HCT116 (cell line): ENCODE measurements at regions not wholly inside any gene's neighbourhood (a gene's known extent, or its start where the extent isn't known, plus 50 kb on each side); places are given as distances from the start of the nearest gene placed in this dataset.

Experiments
- ATAC-seq: fragments of 200-7000 bp; cut with Tn5 transposase; 2 replicates; pipeline ENCODE4 v1.9.1; 2020; ENCODE audit warnings: mild to moderate bottlenecking, moderate library complexity
- BruUV-seq: library from RNA; stranded (reverse); fragments of 400-500 nt; replicated peaks from 2 replicates; lab custom pipeline; 2021; lab: Mats Ljungman, UMichigan
- CTCF ChIA-PET: fragments of 300-600 bp; sonication (Branson Sonifier 250); formaldehyde crosslinking; loops from one replicate; lab custom pipeline; 2021; ENCODE audit warnings: antibody characterized with exemption; lab: Charles Lee
- POLR2A ChIA-PET: fragments of 300-600, 350-600 bp; sonication (Branson Sonifier 250); formaldehyde crosslinking; loops from one replicate; lab custom pipeline; 2021; ENCODE audit warnings: antibody characterized with exemption; lab: Charles Lee
- RAD21 ChIA-PET, 2 experiments: fragments of 300-600 bp; sonication (Branson Sonifier 250); formaldehyde crosslinking; loops; one replicate each; lab custom pipeline; 2023; ENCODE audit warnings: low total read pairs in 2 of 2; ENCODE audit not compliant: uncharacterized antibody in 2 of 2, unreplicated experiment in 2 of 2, low non-redundant PET in 1 of 2; lab: Charles Lee
- DNase-seq: peaks from one replicate; pipeline ENCODE4 v3.0.0-alpha.2; 2010; ENCODE audit warnings: low read depth, low spot score
- H2AFZ ChIP-seq: fragments of 200-600 bp; shearing (Covaris generic), sonication (generic); 2 replicates; pipeline ENCODE4 v1.6.1; 2017; ENCODE audit warnings: low read depth, mixed run types, mixed read lengths, antibody characterized with exemption, low read length; ENCODE audit not compliant: poor library complexity, severe bottlenecking
- H3K27ac ChIP-seq: 2 replicates; pipeline ENCODE4 v1.5.1; 2012; ENCODE audit warnings: low read depth, low read length
- H3K27me3 ChIP-seq: fragments of 200-600 bp; sonication (generic); 2 replicates; pipeline ENCODE4 v1.6.1; 2016; ENCODE audit warnings: mixed run types, low read length, mixed read lengths; ENCODE audit not compliant: insufficient read depth
- H3K36me3 ChIP-seq, 2 experiments: fragments of 200-500 bp in 1 of 2; fragments of 200-600 bp in 1 of 2; sonication (Bioruptor generic) in 1 of 2; sonication (generic) in 1 of 2; 2 replicates each; pipeline versions ENCODE4 v1.5.1 to v1.6.1; 2014 to 2016; ENCODE audit warnings: low read length in 2 of 2, inconsistent platforms in 1 of 2, mixed read lengths in 1 of 2, mixed run types in 1 of 2; ENCODE audit not compliant: insufficient read depth in 2 of 2, control insufficient read depth in 1 of 2
- H3K4me1 ChIP-seq, 2 experiments: fragments of 200-600 bp in 1 of 2; sonication (generic) in 1 of 2; 2 replicates each; pipeline versions ENCODE4 v1.5.1 to v1.6.1; 2012 to 2017; ENCODE audit warnings: low read length in 2 of 2, inconsistent platforms in 1 of 2, mild to moderate bottlenecking in 1 of 2, mixed read lengths in 1 of 2, mixed run types in 1 of 2, moderate library complexity in 1 of 2; ENCODE audit not compliant: insufficient read depth in 2 of 2, control insufficient read depth in 1 of 2
- H3K4me2 ChIP-seq: fragments of 200-600 bp; sonication (generic); 2 replicates; pipeline ENCODE4 v1.6.1; 2017; ENCODE audit warnings: mixed run types, low read length, mixed read lengths
- H3K4me3 ChIP-seq, 2 experiments: fragments of 200-600 bp in 1 of 2; sonication (generic) in 1 of 2; replicated peaks in 1 of 2; 2 replicates each; pipeline ENCODE4 v1.5.1; 2011 to 2016; ENCODE audit warnings: low read length in 2 of 2, control low read depth in 1 of 2, low read depth in 1 of 2, mild to moderate bottlenecking in 1 of 2, mixed read lengths in 1 of 2, mixed run types in 1 of 2
- H3K79me2 ChIP-seq: fragments of 200-600 bp; sonication (generic); 2 replicates; pipeline ENCODE4 v1.6.1; 2017; ENCODE audit warnings: mild to moderate bottlenecking, mixed run types, low read length, moderate library complexity, mixed read lengths; ENCODE audit not compliant: insufficient read depth
- H3K9ac ChIP-seq: fragments of 200-600 bp; sonication (generic); 2 replicates; pipeline ENCODE4 v1.6.1; 2016; ENCODE audit warnings: low read length, mixed read lengths
- H3K9me2 ChIP-seq: fragments of 200-600 bp; sonication (generic), shearing (Covaris generic); 2 replicates; pipeline ENCODE4 v1.6.1; 2017; ENCODE audit warnings: mixed run types, mild to moderate bottlenecking, moderate library complexity; ENCODE audit not compliant: insufficient read depth
- H3K9me3 ChIP-seq, 2 experiments: fragments of 200-500 bp in 1 of 2; fragments of 200-600 bp in 1 of 2; sonication (Bioruptor generic) in 1 of 2; sonication (generic) in 1 of 2; 2 replicates each; pipeline ENCODE4 v1.6.1; 2014 to 2017; ENCODE audit warnings: low read length in 2 of 2, mixed read lengths in 2 of 2, inconsistent platforms in 1 of 2, low read depth in 1 of 2, mild to moderate bottlenecking in 1 of 2, mixed run types in 1 of 2, moderate library complexity in 1 of 2; ENCODE audit not compliant: control insufficient read depth in 1 of 2, insufficient read depth in 1 of 2
- H4K20me1 ChIP-seq: fragments of 200-600 bp; sonication (generic), shearing (Covaris generic); 2 replicates; pipeline ENCODE4 v1.6.1; 2017; ENCODE audit warnings: mixed run types, mild to moderate bottlenecking, moderate library complexity; ENCODE audit not compliant: insufficient read depth
- CEBPB ChIP-seq: IDR thresholded peaks from 2 replicates; pipeline ENCODE4 v1.6.1; 2012; ENCODE audit warnings: low read depth
- CTCF ChIP-seq, 3 experiments: fragments of 200-600 bp in 1 of 3; sonication (generic) in 1 of 3; IDR thresholded peaks in 2 of 3; conservative IDR thresholded peaks in 1 of 3; 2 replicates each; pipeline ENCODE4 v1.5.1; 2012 to 2017; ENCODE audit warnings: low read depth in 2 of 3, low read length in 2 of 3, antibody characterized with exemption in 1 of 3, borderline replicate concordance in 1 of 3, control low read depth in 1 of 3, mild to moderate bottlenecking in 1 of 3, mixed read lengths in 1 of 3, mixed run types in 1 of 3, moderate library complexity in 1 of 3; ENCODE audit not compliant: insufficient read depth in 1 of 3
- EGR1 ChIP-seq: IDR thresholded peaks from 2 replicates; pipeline ENCODE4 v1.6.1; 2012; ENCODE audit warnings: low read depth
- ELF1 ChIP-seq: IDR thresholded peaks from 2 replicates; pipeline ENCODE4 v1.6.1; 2012; ENCODE audit warnings: low read depth, borderline replicate concordance
- FOSL1 ChIP-seq: IDR thresholded peaks from 2 replicates; pipeline ENCODE4 v1.6.1; 2012; ENCODE audit warnings: low read depth
- JUND ChIP-seq: IDR thresholded peaks from 2 replicates; pipeline ENCODE4 v1.6.1; 2012
- POLR2A ChIP-seq: IDR thresholded peaks from 2 replicates; pipeline ENCODE4 v1.7.0; 2011; ENCODE audit warnings: borderline replicate concordance; ENCODE audit not compliant: insufficient read depth, insufficient read length; ENCODE audit errors: extremely low read depth
- POLR2AphosphoS5 ChIP-seq: IDR thresholded peaks from 2 replicates; pipeline ENCODE4 v1.6.1; 2011; ENCODE audit warnings: mild to moderate bottlenecking, low read depth, low read length, moderate library complexity
- SP1 ChIP-seq: IDR thresholded peaks from 2 replicates; pipeline ENCODE4 v1.6.1; 2012; ENCODE audit warnings: low read depth
- SRF ChIP-seq: IDR thresholded peaks from 2 replicates; pipeline ENCODE4 v1.6.1; 2012; ENCODE audit warnings: low read depth
- ZBTB33 ChIP-seq: IDR thresholded peaks from 2 replicates; pipeline ENCODE4 v1.6.1; 2011; ENCODE audit warnings: mild to moderate bottlenecking, low read length, moderate library complexity; ENCODE audit not compliant: insufficient replicate concordance; ENCODE audit errors: extremely low read depth
- ZFX ChIP-seq: fragments of 450-650 bp; IDR thresholded peaks from 2 replicates; pipeline ENCODE4 v1.6.1; 2017
- ZNF274 ChIP-seq: fragments of 200-500 bp; sonication (Bioruptor generic); IDR thresholded peaks from 2 replicates; pipeline ENCODE4 v1.6.1; 2014; ENCODE audit warnings: mild to moderate bottlenecking, low read depth, low read length, inconsistent platforms
- intact Hi-C: fragments of 100-400 bp; cut with micrococcal nuclease; formaldehyde crosslinking; loops from 2 replicates; pipeline ENCODE4 v1.10.0; 2022
- TF ChIP-seq, protein P1 (sequence below): IDR thresholded peaks from 2 replicates; pipeline ENCODE4 v1.6.1; 2012

DNA sequence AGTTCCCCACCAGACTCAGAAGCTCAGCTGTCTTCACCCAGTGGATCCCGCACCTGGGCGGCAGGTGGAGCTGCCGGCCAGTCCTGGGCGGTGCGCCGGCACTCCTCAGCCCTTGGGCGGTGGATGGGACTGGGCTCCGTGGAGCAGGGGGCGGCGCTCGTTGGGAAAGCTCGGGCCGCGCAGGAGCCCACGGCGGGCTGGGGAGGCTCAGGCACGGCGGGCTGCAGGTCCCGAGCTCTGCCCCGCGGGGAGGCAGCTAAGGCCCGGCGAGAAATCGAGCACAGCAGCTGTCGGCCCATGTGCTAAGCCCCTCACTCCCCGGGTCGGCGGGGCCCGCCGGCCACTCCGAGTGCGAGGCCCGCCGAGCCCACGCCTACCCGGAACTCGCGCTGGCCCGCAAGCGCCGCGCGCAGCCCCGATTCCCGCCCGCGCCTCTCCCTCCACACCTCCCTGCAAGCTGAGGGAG lies 560.0 kb downstream of the BRINP1 start:
- Histone ChIP-seq H3K9me3 (peaks cover 0 to 8% of the 10 kb centered on the region in 2 experiments; a peak in 2 of 4 replicates), H3K27me3 (no peaks in the 10 kb centered on the region), H3K27ac (no peak overlapping the region), H3K4me2 (no peak overlapping the region), H3K9me2 (no peaks in the 10 kb centered on the region), H3K36me3 (no peaks in the 10 kb centered on the region), H3K79me2 (no peaks in the 10 kb centered on the region), H3K9ac (no peak overlapping the region), H3K4me3 (no peak overlapping the region), H3K4me1 (no peaks in the 10 kb centered on the region), H4K20me1 (no peaks in the 10 kb centered on the region), H2AFZ (no peak overlapping the region)
- CTCF ChIA-PET, result no interaction called here
- DNase-seq (no peak), ATAC-seq (no peak)
- POLR2A ChIA-PET, result no interaction called here
- intact Hi-C loops, result no loop called here
- RAD21 ChIA-PET, result no interaction called here
- TF ChIP-seq JUND (no peak), ZBTB33 (no peak)
- BruUV-seq, result no TSS peak

DNA sequence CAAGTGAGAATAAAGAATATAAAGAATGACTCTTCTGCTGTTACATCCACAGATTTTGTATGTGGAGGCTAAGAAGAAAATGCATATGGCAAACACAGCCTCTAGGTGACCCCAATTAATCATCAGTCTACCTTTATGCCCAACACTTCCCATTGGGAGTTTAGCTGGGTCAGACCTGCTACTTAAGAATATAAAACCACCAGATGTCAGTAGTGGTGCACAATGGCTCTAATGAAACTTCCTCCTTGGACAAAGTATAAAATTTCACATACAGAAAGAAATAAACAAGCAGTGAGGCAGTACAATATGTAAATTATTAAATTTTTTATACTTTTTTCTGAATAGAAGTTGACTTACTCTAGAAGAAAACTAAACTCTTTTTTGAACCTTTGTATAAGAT lies 539.9 kb downstream of the BRINP1 start:
- Histone ChIP-seq H2AFZ (no peak overlapping the region), H4K20me1 (no peaks in the 10 kb centered on the region), H3K9me3 (peaks cover 6 to 19% of the 10 kb centered on the region in 2 experiments; a peak in 2 of 4 replicates), H3K9ac (no peak overlapping the region), H3K4me2 (no peak overlapping the region), H3K36me3 (no peaks in the 10 kb centered on the region), H3K27ac (no peak overlapping the region), H3K79me2 (no peaks in the 10 kb centered on the region), H3K4me3 (no peak overlapping the region), H3K27me3 (no peaks in the 10 kb centered on the region), H3K9me2 (no peaks in the 10 kb centered on the region), H3K4me1 (no peaks in the 10 kb centered on the region)
- CTCF ChIA-PET, result no interaction called here
- intact Hi-C loops, result no loop called here
- no TSS peak for BruUV-seq
- POLR2A ChIA-PET, result no interaction called here
- TF ChIP-seq SP1 (no peak), FOSL1 (no peak), CEBPB (no peak), ZFX (no peak), EGR1 (no peak), POLR2A (no peak), SRF (no peak), ZNF274 (no peak), CTCF (IDR thresholded peaks at IDR 0.05 in 2 of 3, conservative IDR thresholded peaks at IDR 0.05 in 1 of 3; ENCODE audit: borderline replicate concordance in 1 of 3, insufficient read depth in 1 of 3, low read depth in 2 of 3, low read length in 2 of 3) (no peak), ELF1 (no peak), POLR2AphosphoS5 (no peak)
- TF ChIP-seq, protein P1, sequence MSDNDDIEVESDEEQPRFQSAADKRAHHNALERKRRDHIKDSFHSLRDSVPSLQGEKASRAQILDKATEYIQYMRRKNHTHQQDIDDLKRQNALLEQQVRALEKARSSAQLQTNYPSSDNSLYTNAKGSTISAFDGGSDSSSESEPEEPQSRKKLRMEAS, result no peak
- RAD21 ChIA-PET, result no interaction called here
- ATAC-seq (no peak), DNase-seq (no peak)
